CD4-positive, alpha-beta T cell treated with Interleukin-15 for 4 hours (primary cell): ENCODE measurements at regions not wholly inside any gene's neighbourhood (a gene's known extent, or its start where the extent isn't known, plus 50 kb on each side); places are given as distances from the start of the nearest gene placed in this dataset.
"Not testable (repeated sequence)": the region's sequence is repeated elsewhere in the genome, so short reads cannot be mapped to it uniquely, and the experiment has no call there.

ENCODE experiments used
- DNase-seq: peaks from one replicate; pipeline ENCODE4 v3.0.0-alpha.2; 2020; ENCODE audit warnings: low spot score

DNA sequence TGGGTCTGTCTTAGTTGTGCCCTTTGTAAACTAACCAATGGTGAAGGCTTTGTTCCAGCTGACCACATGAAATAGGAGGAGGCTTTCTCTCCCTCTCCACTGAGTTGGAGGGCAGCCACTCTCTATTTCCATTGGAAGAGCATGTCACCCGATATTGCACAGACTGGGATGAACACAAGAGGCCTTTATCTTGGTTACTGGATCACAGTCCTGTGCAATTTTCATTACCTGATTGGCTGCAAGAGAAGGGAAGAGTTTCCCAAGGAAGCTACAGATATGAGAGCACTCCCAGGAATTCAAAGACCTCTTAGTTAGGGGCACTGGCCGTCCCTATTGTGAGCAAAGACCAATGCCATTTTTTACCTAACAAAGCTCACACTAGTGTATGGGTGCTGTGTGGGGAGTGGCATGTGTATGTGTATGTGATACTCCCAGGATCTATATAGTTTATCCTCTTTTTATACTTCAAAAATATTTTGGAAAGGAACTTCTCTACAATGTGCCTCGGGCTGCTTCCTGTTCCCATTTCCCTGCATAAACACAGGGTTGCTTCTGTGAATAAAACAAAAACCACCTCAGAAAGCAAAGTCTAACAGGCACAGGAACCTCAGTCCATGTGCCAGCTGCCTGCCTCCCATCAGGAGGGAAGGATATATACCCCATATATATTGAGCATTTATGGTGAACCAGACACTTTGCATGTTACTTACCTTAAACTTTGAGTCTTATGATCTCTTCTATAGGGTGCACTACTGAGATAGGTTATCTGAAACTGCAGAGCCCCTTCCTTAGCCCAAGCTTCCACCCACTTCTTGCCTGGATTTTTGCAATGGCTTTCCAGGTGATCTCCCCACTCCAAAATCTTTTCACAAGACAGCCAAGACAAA, 126.5 kb downstream of the RASSF10 start:
- DNase-seq = no peak

DNA sequence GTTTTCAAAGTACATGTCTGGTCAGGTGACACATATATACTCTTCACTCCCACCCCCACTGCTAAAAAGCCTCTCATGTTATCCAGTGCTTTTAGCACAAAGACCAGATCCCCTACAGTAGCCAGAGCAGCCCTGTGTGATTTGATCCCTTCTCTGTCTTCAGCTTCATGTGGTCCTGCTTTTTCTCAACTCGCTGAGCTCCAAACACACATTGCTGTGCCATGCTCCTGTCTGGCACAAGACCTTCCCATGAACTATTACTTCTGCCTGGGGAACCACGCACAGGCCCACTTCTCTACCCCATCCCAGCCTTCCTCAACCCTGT, 127.1 kb downstream of the RASSF10 start:
- DNase-seq = no peak

DNA sequence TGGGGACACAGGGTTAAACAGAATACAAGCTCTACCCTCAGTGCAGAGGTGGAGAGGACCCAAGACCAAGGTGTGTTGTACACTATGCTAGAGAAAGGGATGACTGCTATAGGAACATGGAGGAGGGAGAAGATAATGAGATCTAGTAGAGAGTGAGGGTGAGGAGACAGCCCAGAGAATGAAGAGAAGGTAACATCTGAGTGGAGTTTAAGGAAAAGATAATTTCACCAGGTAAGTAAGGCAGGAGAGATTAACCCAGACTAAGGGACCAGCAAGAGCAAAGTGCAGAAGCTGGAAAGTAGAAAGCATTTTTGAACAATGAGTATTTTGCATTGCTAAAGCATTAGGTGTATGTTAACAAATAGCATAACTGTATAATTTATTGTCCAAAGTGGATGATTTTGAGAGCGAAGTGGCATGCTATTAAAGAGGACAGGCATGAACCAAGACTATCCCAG, 128.8 kb downstream of the RASSF10 start:
- DNase-seq = no peak

DNA sequence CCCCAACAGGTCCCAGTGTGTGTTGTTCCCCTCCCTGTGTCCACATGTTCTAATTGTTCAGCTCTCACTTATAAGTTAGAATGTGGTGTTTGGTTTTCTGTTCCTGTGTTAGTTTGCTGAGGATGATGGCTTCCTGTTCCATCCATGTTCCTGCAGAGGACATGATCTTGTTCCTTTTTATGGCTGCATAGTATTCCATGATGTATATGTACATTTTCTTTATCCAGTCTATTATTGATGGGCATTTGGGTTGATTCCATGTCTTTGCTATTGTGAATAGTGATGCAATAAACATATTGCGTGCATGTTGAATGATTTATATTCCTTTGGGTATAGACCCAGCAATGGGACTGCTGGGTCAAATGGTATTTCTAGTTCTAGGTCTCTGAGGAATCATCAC, 130.0 kb downstream of the RASSF10 start:
- DNase-seq = not testable (repeated sequence)

DNA sequence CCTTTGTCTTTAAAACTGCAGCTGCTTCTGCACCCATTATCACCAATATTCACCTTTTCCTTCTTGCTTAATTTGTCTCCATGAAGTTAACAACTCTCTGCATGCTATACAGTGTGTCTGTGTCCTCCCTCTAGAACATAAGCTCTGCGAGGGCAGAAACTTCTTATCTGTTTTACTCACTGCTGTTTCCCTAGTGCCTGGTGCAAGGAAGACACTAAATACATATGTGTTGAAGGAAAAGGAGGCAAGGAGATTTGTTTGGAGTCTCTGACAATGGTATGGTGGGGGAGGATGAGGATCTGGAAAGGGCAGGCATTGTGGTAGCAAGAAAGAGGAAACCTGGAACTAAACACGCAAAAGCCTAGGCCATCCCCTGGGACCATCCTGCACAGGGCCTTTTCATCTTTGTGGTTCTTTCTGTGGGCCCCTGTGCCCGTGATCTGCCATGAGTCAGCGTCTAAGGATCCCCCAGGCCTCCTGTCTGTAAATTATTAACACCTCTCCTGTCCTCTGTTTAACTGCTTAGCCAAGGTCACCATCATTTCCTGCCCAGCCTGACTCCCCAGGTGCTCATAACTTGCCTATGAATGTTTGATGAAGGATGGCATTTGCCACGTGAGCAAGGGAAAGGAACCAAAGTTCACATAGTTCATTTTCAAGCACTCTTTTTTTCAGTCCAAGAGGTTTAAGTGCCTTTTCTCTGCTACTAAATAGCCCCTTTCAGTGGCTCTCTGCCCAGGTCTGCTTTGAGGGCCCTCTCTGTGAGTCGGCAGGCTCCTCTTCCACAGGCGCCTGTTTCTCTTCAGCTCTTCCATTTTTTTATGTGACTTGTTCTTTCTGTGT, 131.1 kb downstream of the RASSF10 start:
- no peak for DNase-seq

DNA sequence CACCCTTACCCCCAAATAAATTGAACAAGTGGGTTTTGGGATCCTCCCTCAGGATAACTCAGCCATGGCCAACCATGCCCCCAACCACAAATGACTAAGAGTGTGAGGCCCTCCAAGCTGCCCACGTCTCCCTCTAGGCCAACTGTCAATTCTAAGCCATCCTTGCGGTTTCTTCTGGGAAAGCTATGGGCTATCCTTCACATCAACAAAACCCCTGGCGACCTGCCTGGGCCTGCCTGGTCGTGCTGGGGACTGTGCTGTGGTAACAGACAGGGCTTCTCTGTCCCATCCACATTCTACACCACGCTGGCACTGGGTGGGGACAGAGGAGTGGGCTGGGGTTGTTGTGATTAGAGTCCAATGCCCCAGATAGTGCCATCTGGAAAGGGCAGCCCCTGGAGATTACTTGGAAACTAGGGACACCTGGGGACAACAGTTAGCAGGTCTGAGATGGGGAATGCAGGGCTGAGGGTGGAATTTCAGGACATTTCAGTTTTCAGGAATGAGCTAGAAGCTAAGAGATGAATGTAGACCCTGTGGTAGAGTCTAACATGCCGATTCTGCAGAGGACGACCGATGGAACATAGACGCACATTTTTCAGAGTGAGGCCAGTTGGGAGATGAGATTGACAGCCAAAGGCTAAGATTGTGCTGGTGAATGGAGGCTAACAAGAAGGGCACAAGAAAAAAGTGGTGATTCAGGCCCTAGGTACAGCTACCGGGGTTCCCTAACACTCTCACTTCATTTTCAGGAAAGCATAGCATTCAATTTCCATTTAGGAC, 131.9 kb downstream of the RASSF10 start:
- no peak for DNase-seq

DNA sequence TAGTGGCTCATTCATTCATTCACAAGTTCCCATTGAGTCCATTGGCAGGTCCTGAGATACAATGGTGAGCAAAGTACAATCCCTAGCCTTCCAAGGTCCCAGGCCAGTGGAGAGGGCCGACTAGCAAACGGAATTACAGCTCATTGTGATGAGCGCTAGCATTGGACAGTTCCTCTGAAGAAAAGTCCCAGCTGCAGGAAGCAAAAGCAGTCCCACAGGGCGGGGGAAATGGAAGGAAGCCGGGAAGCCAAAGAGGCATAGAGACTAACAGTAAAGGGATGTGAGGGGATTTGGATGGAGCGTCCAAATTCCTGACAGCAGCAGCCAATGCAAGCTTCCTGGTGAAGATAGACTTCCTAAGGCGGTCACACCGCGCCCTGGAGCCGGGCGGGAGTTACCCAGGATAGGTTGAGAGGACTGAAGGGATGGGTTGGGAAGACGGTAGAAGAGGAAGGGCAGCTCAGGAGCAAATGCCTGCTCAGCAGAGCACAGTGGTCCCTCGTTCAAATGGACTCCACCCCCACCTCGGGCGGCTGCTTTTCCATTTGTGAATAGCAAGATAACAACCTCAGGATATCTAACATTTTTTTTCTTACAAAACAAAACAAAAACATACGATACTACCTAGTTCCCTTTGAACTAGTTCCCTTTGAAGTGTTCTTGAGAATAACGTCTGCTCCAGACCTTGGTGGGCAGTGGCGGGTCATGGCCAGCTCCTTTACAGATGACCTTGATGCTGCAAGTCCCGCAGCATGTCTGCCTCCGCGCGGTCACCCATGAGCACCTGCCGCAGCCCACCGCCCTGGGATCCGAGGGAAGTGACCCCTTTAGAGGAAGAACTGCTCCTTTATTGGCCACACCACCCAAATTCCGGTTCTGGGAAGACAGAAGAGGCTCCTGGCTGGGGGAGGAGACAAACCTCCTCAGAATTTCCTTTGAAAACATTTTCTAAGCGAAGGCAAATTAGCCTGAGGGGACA, 132.9 kb downstream of the RASSF10 start:
- no peak for DNase-seq

DNA sequence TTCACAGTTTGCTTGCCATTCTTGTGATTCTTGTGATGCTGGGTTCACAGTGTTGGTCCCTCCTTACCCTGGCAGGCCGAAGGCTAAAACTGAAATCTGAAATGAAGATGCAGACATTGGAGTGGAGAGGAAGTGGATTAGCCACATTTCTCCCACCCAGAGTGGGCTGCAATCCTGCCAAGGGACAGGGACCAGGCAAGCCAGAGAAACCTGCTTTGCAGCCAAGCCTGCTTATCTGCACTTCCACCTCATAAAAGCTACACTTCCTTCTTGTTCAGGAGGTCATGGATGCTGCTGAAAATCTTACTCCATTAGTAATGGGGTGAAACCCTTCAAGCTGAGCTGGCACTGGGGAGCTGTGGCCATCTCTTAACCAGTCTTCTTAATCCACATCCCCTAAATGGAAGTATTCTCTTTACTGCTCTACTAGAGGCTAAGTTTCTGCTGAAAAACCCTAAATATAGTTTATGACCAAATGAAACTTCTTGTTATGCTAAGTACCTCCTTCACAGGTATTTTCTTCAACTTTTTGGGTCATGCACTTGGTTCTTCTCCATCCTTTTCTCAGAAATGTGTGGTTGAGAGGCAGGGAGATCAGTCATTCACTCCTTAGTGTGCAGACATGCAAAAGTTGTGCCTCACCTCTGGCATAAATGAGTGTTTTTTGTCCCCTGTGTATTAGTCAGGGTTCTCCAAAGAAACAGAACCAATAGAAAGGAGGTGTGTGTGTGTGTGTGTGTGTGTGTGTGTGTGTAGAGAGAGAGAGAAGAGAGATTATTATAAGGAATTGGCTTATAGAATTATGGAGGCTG, 133.9 kb upstream of the BMAL1 start:
- no peak for DNase-seq

DNA sequence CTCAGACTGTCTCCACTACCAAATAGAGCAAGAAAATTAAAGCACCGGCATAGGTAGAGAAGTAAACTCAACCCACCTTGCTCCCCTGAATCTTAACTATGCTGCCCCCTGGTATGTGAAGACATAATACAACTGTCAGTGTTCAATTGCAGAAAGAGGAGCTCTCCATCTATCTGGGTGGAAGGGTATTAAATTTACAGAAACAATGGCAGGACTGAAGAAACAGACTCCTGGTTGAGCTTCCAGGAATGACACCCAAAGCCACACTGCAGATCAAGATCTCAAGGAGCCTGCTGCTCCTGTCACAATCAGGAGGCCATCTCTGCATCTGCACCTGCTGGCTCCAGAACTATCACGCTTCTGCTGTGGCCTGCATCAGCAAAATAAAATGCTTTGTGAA, 132.1 kb upstream of the BMAL1 start:
- no peak for DNase-seq

DNA sequence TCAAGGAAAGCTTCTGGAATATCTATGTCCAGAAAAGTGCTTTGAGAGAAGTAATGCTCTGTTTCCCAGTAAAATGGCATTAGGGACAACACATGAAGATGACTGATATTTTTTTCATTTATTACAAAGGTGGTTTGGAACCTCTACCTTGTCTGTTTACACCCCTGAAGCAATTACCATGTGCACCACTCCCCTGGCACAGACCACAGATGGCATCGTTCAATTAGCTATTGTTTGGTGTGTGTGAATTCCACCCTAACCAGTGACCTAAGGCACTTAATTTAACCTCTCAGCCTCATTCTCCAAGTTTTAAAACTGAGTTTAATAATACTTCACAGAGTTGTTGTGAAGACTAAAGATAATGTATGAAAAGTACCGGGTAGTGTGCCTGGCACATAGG, 127.6 kb upstream of the BMAL1 start:
- DNase-seq = no peak

DNA sequence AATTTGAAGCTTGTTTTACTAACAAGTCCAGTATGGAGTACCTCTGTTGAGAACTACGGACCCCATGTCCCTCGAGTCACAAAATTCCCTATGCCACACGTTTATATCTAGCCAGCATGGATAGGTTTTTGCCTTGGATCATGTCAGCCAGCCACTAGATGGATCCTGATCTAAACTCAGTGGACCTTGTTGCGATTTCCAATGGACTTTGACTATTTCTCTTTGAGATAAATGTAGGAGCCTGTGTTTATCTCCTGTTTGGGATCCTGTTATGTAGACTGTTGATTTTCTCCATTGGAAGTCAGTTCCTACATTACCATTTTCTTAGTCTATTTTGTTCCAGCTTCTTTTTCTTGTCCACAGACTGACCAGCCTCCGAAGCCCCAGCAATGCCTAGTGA, 127.1 kb upstream of the BMAL1 start:
- no peak for DNase-seq

DNA sequence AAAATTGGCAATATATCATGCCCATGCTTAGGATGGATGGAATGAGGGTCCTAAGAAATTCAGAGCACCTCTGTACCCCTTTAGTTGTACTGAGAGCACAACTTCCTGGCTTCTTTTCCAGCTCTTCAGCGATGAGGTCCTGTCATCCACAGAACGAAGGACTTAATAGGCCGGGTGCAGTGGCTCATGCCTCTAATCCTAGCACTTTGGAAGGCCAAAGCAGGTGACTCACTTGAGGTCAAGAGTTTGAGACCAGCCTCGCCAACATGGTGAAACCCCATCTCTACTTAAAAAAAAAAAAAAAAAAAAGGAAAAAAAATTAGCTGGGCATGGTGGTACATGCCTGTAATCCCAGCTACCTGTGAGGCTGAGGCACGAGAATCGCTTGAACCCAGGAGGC, 125.3 kb upstream of the BMAL1 start:
- no peak for DNase-seq

DNA sequence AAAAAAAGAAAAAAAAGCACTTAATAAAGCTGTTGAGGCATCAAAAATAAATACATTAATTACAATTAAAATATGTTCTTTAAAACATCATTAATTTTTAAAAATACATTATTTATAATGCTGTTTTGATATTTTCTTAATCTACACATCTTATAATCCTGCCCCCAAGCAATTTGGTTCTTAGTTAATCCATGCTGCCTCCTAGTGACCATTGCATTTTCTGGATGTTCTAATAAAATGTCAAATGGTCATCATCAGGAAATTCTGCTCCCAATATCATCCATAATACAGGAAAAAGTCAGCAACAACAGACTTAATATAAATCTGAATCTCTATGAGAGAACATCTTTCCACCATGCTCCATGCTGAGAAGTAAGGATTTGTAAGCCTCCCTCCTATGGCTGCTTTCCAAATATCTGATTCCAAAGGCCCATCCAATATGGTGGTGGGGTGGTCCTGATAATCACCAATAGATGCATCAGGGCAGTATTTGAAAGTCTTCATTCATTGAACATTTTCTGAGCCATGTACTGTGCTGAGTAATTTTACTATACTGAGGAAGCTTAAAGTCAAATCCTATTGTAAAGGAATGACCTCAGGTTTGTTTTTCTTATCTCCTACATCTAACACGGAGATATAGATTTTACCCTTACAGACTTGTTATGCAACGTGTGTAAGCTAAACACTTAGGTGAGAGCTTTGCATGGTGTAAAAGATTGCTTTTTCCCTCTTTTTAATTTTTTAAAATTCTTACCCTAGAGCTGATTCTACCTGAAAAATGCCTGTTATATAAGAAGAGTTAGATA, 124.7 kb upstream of the BMAL1 start:
- DNase-seq = no peak

DNA sequence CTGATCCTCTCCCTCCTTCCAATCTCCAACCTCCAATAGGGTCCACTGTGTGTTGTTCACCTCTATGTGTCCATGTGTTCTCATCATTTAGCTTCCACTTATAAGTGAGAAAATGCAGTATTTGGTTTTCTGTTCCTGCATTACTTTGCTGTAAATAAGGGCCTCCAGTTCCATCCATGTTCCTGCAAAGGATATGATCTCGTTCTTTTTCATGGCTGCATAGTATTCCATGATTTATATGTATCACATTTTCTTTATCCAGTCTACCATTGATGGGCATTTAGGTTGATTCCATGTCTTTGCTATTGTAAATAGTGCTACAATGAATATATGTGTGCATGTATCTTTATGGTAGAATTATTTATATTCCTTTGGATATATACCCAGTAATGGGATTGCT, 123.2 kb upstream of the BMAL1 start:
- DNase-seq = not testable (repeated sequence)

DNA sequence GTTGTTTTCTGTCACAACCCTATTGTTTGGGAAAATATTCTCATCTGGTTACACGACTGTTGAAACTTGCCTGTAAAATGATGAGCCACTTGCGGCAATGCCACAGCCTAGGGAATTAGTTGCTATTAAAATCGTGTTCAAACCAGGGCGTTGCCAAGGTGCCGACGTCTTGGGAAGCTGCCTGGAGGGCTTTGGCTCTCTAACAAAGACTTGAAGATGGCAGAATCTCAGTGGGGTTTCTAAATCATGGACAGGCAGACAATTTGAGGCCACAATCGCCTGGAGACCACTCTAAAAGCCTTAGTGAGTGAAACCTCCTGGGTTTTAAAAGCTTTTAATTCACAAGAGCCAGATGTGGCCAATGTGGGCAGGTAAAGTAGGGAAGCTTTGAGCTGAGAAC, 117.2 kb upstream of the BMAL1 start:
- no peak for DNase-seq

DNA sequence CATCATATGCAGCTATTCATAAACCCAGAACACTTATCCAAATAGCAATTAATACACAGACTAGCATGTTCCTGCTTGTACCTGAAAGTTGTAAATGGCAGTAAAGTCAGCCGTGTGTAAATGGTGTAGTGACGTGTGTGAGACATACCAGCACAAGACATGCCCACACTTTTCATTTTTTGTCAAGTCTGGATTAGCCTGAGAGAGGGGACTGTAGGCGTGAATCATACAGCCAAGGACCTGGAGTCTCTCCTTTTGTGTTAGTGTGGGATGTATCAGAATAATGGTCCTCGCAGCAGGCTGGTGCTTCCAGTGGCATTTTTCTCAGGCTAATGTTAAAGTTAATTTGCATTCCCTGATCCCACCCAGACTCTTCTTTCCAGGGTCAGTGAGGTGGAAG, 116.8 kb upstream of the BMAL1 start:
- no peak for DNase-seq

DNA sequence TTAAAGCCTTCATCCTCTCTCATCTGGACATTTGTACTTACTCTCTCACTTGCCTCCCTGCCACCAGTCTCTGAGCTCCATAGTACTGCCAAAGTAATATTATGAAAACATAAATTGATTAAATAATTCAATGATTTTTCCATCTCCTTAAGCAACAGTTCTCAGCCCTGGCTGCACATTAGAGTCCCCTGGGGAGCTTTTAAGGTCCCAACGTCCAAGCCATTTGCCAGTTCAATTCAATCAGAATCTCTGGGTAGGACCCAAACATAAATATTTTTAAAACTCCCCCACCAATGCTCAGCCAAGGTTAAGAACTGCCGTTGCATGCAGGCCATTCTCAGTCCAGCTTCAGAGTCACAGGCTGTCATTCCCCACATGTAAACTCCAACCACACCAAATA, 114.4 kb upstream of the BMAL1 start:
- no peak for DNase-seq

DNA sequence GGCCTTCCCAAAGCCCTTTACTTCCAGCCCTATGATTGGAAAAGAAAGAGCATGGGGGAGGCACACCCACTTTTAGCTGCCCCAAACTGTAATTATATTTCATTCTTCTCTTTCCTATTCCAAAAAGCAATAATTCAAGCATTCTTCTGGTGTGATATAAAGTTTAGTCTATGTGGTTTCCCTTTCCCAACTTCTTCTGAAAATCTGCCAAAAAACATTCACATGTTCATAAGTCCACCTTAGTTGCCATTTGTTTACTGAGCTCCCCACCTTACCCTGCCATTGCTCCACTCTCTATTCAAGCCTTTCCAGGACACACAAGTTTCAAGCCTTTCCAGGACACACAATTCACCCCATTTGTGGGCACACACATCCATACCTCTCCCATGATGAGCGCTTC, 111.6 kb upstream of the BMAL1 start:
- no peak for DNase-seq

DNA sequence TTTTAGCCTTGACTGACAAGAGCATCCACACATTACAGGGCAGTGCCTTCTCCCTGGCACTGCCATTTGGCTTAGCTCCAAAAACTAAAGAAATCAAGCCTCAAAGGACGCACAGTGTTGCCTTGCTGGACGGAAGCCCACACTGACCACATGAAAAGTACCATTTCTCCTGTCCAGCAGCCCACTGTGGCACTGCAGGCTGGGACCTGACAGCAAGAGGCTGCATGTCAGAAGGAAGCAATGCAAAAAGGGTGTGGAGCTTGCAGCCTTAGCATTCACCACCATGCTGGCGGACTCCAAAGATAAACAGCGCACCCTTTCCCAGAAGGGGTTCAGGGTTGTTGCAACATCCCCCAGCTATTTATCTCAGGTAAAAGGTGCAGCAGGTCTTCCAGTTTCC, 109.3 kb upstream of the BMAL1 start:
- no peak for DNase-seq

DNA sequence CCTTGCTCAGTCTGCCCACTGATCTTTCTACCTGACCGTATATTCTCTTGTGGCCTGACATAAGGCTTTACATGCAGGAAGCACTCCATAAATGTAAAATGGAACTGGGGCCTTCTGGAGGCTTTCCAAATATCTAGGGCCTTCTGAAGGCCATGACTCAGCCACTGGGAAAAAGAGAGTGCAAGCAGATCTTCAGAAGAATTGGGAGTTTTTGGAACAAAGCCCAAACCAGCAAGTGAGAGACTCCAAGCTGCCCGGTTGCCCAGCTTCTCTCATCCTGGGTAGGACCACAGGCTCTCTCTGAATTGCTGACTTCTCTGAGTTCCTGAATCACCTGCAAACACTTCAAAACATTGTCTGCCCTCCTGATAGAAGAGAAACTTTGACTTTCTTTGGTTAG, 107.9 kb upstream of the BMAL1 start:
- no peak for DNase-seq
